ENCODE measurements at regions not wholly inside any gene's neighbourhood (a gene's known extent, or its start where the extent isn't known, plus 50 kb on each side); places are given as distances from the start of the nearest gene placed in this dataset.

GRCh38 chr9:31669311-31669710 is 715.1 kb upstream of the ACO1 start:
- H3K27ac Mint-ChIP-seq, result no peak overlapping the region
- intact Hi-C loops (cut with micrococcal nuclease), result no loop called here
- no peak for ATAC-seq
- ChIA-PET POLR2A (no interaction called here), CTCF (no interaction called here)
- no peaks in the 10 kb centered on the region for H3K4me1 ChIP-seq (ENCODE audit: control insufficient read depth in 2 of 2, insufficient read depth in 2 of 2, low read length in 2 of 2)
- no peaks in the 10 kb centered on the region for H3K4me1 Mint-ChIP-seq
- H3K36me3 ChIP-seq (ENCODE audit: control insufficient read depth in 2 of 3, insufficient read depth in 3 of 3, low read length in 3 of 3), result no peaks in the 10 kb centered on the region
- no peaks in the 10 kb centered on the region for H3K36me3 Mint-ChIP-seq
- peaks cover 0 to 5% (median 0%) of the 10 kb centered on the region in 11 donors for H3K9me3 Mint-ChIP-seq
- H3K27ac ChIP-seq (ENCODE audit: low read depth, low read length), result no peak overlapping the region
- no peak for DNase-seq
- H3K4me3 ChIP-seq (ENCODE audit: low read length), result no peak overlapping the region
- no peaks in the 10 kb centered on the region for H3K27me3 ChIP-seq (ENCODE audit: control insufficient read depth in 2 of 2, insufficient read depth in 2 of 2, low read length in 2 of 2)
- H3K27me3 Mint-ChIP-seq, result no peaks in the 10 kb centered on the region
- no peak overlapping the region for H3K4me3 Mint-ChIP-seq
- no peaks in the 10 kb centered on the region for H3K9me3 ChIP-seq (ENCODE audit: control insufficient read depth in 2 of 3, low read length in 3 of 3)

- Histone ChIP-seq H3K4me1 (ENCODE audit: control insufficient read depth in 2 of 2, insufficient read depth in 2 of 2, low read length in 2 of 2) (no peaks in the 10 kb centered on the region), H3K4me3 (ENCODE audit: low read length) (no peak overlapping the region), H3K27me3 (ENCODE audit: control insufficient read depth in 2 of 2, insufficient read depth in 2 of 2, low read length in 2 of 2) (no peaks in the 10 kb centered on the region), H3K9me3 (ENCODE audit: control insufficient read depth in 2 of 3, low read length in 3 of 3) (no peaks in the 10 kb centered on the region), H3K27ac (ENCODE audit: low read depth, low read length) (no peak overlapping the region), H3K36me3 (ENCODE audit: control insufficient read depth in 2 of 3, insufficient read depth in 3 of 3, low read length in 3 of 3) (no peaks in the 10 kb centered on the region)
- intact Hi-C loops (cut with micrococcal nuclease), result no loop called here
- ATAC-seq (no peak), DNase-seq (no peak)
- Mint-ChIP-seq H3K9me3 (peaks cover 0 to 5% (median 0%) of the 10 kb centered on the region in 11 donors), H3K4me3 (no peak overlapping the region), H3K27ac (no peak overlapping the region), H3K36me3 (no peaks in the 10 kb centered on the region), H3K27me3 (no peaks in the 10 kb centered on the region), H3K4me1 (no peaks in the 10 kb centered on the region)
- POLR2A ChIA-PET, result no interaction called here
- CTCF ChIA-PET, result no interaction called here
Measured at GRCh38 chr9:31671011-31671410, 713.4 kb upstream of the ACO1 start.

- ChIA-PET POLR2A (interaction anchor here (1.1 kb wide), 1 partner anchor 9 kb away, joined by 3 read pairs; no protein-coding TSS in a partner anchor), CTCF (interaction anchor here (0.6 kb wide), 1 partner anchor 450 kb away, joined by 3 read pairs; no protein-coding TSS in a partner anchor)
- no peaks in the 10 kb centered on the region for H3K27me3 ChIP-seq (ENCODE audit: control insufficient read depth in 2 of 2, insufficient read depth in 2 of 2, low read length in 2 of 2)
- no peaks in the 10 kb centered on the region for H3K36me3 ChIP-seq (ENCODE audit: control insufficient read depth in 2 of 3, insufficient read depth in 3 of 3, low read length in 3 of 3)
- ATAC-seq (no peak), DNase-seq (no peak)
- H3K9me3 Mint-ChIP-seq, result peaks cover 0 to 5% (median 0%) of the 10 kb centered on the region in 11 donors
- no peak overlapping the region for H3K4me3 Mint-ChIP-seq
- H3K4me3 ChIP-seq (ENCODE audit: low read length), result no peak overlapping the region
- H3K4me1 Mint-ChIP-seq, result peaks cover 0 to 6% (median 0%) of the 10 kb centered on the region in 7 donors
- H3K27ac Mint-ChIP-seq, result no peak overlapping the region
- H3K9me3 ChIP-seq (ENCODE audit: control insufficient read depth in 2 of 3, low read length in 3 of 3), result no peaks in the 10 kb centered on the region
- intact Hi-C loops (cut with micrococcal nuclease), result no loop called here
- no peaks in the 10 kb centered on the region for H3K36me3 Mint-ChIP-seq
- H3K27me3 Mint-ChIP-seq, result no peaks in the 10 kb centered on the region
- H3K27ac ChIP-seq (ENCODE audit: low read depth, low read length), result no peak overlapping the region
- no peaks in the 10 kb centered on the region for H3K4me1 ChIP-seq (ENCODE audit: control insufficient read depth in 2 of 2, insufficient read depth in 2 of 2, low read length in 2 of 2)
Measured at GRCh38 chr9:31674264-31674663, 710.2 kb upstream of the ACO1 start.

GRCh38 chr9:31677415-31677814 is 707.0 kb upstream of the ACO1 start:
- DNase-seq (no peak), ATAC-seq (no peak)
- peaks cover 0 to 5% (median 0%) of the 10 kb centered on the region in 11 donors for H3K9me3 Mint-ChIP-seq
- intact Hi-C loops (cut with micrococcal nuclease), result no loop called here
- no peaks in the 10 kb centered on the region for H3K36me3 ChIP-seq (ENCODE audit: control insufficient read depth in 2 of 3, insufficient read depth in 3 of 3, low read length in 3 of 3)
- POLR2A ChIA-PET, result no interaction called here
- H3K4me1 ChIP-seq (ENCODE audit: control insufficient read depth in 2 of 2, insufficient read depth in 2 of 2, low read length in 2 of 2), result no peaks in the 10 kb centered on the region
- H3K4me3 ChIP-seq (ENCODE audit: low read length), result no peak overlapping the region
- H3K27ac ChIP-seq (ENCODE audit: low read depth, low read length), result no peak overlapping the region
- CTCF ChIA-PET, result no interaction called here
- no peaks in the 10 kb centered on the region for H3K36me3 Mint-ChIP-seq
- H3K27ac Mint-ChIP-seq, result no peak overlapping the region
- peaks cover 0 to 6% (median 0%) of the 10 kb centered on the region in 7 donors for H3K4me1 Mint-ChIP-seq
- H3K9me3 ChIP-seq (ENCODE audit: control insufficient read depth in 2 of 3, low read length in 3 of 3), result no peaks in the 10 kb centered on the region
- no peaks in the 10 kb centered on the region for H3K27me3 ChIP-seq (ENCODE audit: control insufficient read depth in 2 of 2, insufficient read depth in 2 of 2, low read length in 2 of 2)
- no peak overlapping the region for H3K4me3 Mint-ChIP-seq
- H3K27me3 Mint-ChIP-seq, result no peaks in the 10 kb centered on the region

GRCh38 chr9:31677877-31678276 is 706.6 kb upstream of the ACO1 start:
- Mint-ChIP-seq H3K27ac (peak overlapping the region in 1 of 9 donors; percentile 2), H3K9me3 (peaks cover 0 to 5% (median 0%) of the 10 kb centered on the region in 11 donors), H3K27me3 (no peaks in the 10 kb centered on the region), H3K4me3 (no peak overlapping the region), H3K4me1 (peaks cover 0 to 6% (median 0%) of the 10 kb centered on the region in 7 donors), H3K36me3 (no peaks in the 10 kb centered on the region)
- DNase-seq (no peak), ATAC-seq (no peak)
- intact Hi-C loops (cut with micrococcal nuclease), result no loop called here
- ChIA-PET POLR2A (no interaction called here), CTCF (no interaction called here)
- H3K27ac ChIP-seq (ENCODE audit: low read depth, low read length), result no peak overlapping the region
- H3K4me3 ChIP-seq (ENCODE audit: low read length), result no peak overlapping the region
- H3K27me3 ChIP-seq (ENCODE audit: control insufficient read depth in 2 of 2, insufficient read depth in 2 of 2, low read length in 2 of 2), result no peaks in the 10 kb centered on the region
- no peaks in the 10 kb centered on the region for H3K36me3 ChIP-seq (ENCODE audit: control insufficient read depth in 2 of 3, insufficient read depth in 3 of 3, low read length in 3 of 3)
- H3K4me1 ChIP-seq (ENCODE audit: control insufficient read depth in 2 of 2, insufficient read depth in 2 of 2, low read length in 2 of 2), result no peaks in the 10 kb centered on the region
- H3K9me3 ChIP-seq (ENCODE audit: control insufficient read depth in 2 of 3, low read length in 3 of 3), result no peaks in the 10 kb centered on the region

- Histone ChIP-seq H3K4me1 (ENCODE audit: control insufficient read depth in 2 of 2, insufficient read depth in 2 of 2, low read length in 2 of 2) (no peaks in the 10 kb centered on the region), H3K27ac (ENCODE audit: low read depth, low read length) (no peak overlapping the region), H3K9me3 (ENCODE audit: control insufficient read depth in 2 of 3, low read length in 3 of 3) (no peaks in the 10 kb centered on the region), H3K36me3 (ENCODE audit: control insufficient read depth in 2 of 3, insufficient read depth in 3 of 3, low read length in 3 of 3) (no peaks in the 10 kb centered on the region), H3K4me3 (ENCODE audit: low read length) (no peak overlapping the region), H3K27me3 (ENCODE audit: control insufficient read depth in 2 of 2, insufficient read depth in 2 of 2, low read length in 2 of 2) (no peaks in the 10 kb centered on the region)
- Mint-ChIP-seq H3K36me3 (no peaks in the 10 kb centered on the region), H3K9me3 (peaks cover 0 to 5% (median 0%) of the 10 kb centered on the region in 11 donors), H3K4me1 (no peaks in the 10 kb centered on the region), H3K4me3 (no peak overlapping the region), H3K27ac (no peak overlapping the region), H3K27me3 (no peaks in the 10 kb centered on the region)
- POLR2A ChIA-PET, result interaction anchor here (0.6 to 0.7 kb wide), 2 partner anchors 9 to 540 kb away, joined by 3 read pairs; no protein-coding TSS in a partner anchor
- intact Hi-C loops (cut with micrococcal nuclease), result no loop called here
- ATAC-seq (no peak), DNase-seq (no peak)
- CTCF ChIA-PET, result no interaction called here
Measured at GRCh38 chr9:31683116-31683515, 701.3 kb upstream of the ACO1 start.

- Histone ChIP-seq H3K4me3 (ENCODE audit: low read length) (no peak overlapping the region), H3K36me3 (ENCODE audit: control insufficient read depth in 2 of 3, insufficient read depth in 3 of 3, low read length in 3 of 3) (no peaks in the 10 kb centered on the region), H3K27ac (ENCODE audit: low read depth, low read length) (no peak overlapping the region), H3K4me1 (ENCODE audit: control insufficient read depth in 2 of 2, insufficient read depth in 2 of 2, low read length in 2 of 2) (no peaks in the 10 kb centered on the region), H3K9me3 (ENCODE audit: control insufficient read depth in 2 of 3, low read length in 3 of 3) (no peaks in the 10 kb centered on the region), H3K27me3 (ENCODE audit: control insufficient read depth in 2 of 2, insufficient read depth in 2 of 2, low read length in 2 of 2) (no peaks in the 10 kb centered on the region)
- Mint-ChIP-seq H3K4me1 (peaks cover 1 to 9% (median 8%) of the 10 kb centered on the region in 7 donors), H3K27ac (no peak overlapping the region), H3K4me3 (no peak overlapping the region), H3K36me3 (peaks cover 0 to 4% (median 0%) of the 10 kb centered on the region in 5 donors), H3K27me3 (no peaks in the 10 kb centered on the region), H3K9me3 (peaks cover 0 to 7% (median 0%) of the 10 kb centered on the region in 11 donors)
- DNase-seq (no peak), ATAC-seq (no peak)
- intact Hi-C loops (cut with micrococcal nuclease), result no loop called here
- ChIA-PET POLR2A (no interaction called here), CTCF (interaction anchor here (0.7 kb wide), 1 partner anchor 674 kb away, joined by 3 read pairs; no protein-coding TSS in a partner anchor)
Measured at GRCh38 chr9:31697956-31698355, 686.5 kb upstream of the ACO1 start.
